Muscle layer of duodenum (tissue), 2 donors: ENCODE measurements at regions not wholly inside any gene's neighbourhood (a gene's known extent, or its start where the extent isn't known, plus 50 kb on each side); places are given as distances from the start of the nearest gene placed in this dataset.
"Not testable (repeated sequence)": the region's sequence is repeated elsewhere in the genome, so short reads cannot be mapped to it uniquely, and the experiment has no call there.

Source experiments
- H3K27ac ChIP-seq: one replicate; pipeline ENCODE4 v1.7.0; 2013; ENCODE audit warnings: mild to moderate bottlenecking, low read length
- H3K27me3 ChIP-seq: one replicate; pipeline ENCODE4 v1.7.0; 2013; ENCODE audit warnings: low read depth, mild to moderate bottlenecking, control low read depth, low read length
- H3K36me3 ChIP-seq, 2 donors: one replicate each; pipeline ENCODE4 v1.7.0; 2013; ENCODE audit warnings: low read length in 2 of 2, control low read depth in 1 of 2, mild to moderate bottlenecking in 1 of 2; ENCODE audit not compliant: insufficient read depth in 2 of 2, control insufficient read depth in 1 of 2
- H3K4me1 ChIP-seq, 2 donors: one replicate each; pipeline ENCODE4 v1.7.0; 2013; ENCODE audit warnings: low read length in 2 of 2, mild to moderate bottlenecking in 2 of 2, control low read depth in 1 of 2, moderate library complexity in 1 of 2; ENCODE audit not compliant: insufficient read depth in 2 of 2, control insufficient read depth in 1 of 2
- H3K4me3 ChIP-seq, 2 donors: one replicate each; pipeline ENCODE4 v1.7.0; 2013; ENCODE audit warnings: low read length in 2 of 2, low read depth in 1 of 2, mild to moderate bottlenecking in 1 of 2
- H3K9me3 ChIP-seq, 2 donors: one replicate each; pipeline ENCODE4 v1.7.0; 2013; ENCODE audit warnings: low read length in 2 of 2, control low read depth in 1 of 2, mild to moderate bottlenecking in 1 of 2; ENCODE audit not compliant: control insufficient read depth in 1 of 2
- donor health status: healthy.

DNA sequence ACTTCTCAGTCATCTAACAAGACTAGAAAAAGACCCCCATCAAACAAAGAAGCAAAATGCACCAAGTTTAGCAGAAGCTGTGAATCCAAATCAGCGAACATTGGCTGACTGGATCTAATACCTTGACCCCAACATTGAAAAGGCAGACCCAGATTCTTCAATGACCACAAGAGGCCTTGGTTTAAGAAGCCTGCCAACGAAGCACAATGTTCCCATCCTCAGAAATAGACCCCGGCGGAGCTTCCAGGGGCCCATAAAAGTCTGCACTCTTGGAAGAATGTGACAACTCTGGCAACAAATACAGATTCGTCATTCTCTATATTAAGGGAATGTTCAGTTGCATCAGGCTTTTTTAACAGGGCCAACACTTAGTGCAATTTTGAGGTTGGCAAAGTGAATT, 112.8 kb upstream of the BCL6 start:
- Histone ChIP-seq H3K36me3 (no peaks in the 10 kb centered on the region), H3K4me3 (no peak overlapping the region), H3K27ac (no peak overlapping the region), H3K9me3 (no peaks in the 10 kb centered on the region), H3K27me3 (no peaks in the 10 kb centered on the region), H3K4me1 (no peaks in the 10 kb centered on the region)

DNA sequence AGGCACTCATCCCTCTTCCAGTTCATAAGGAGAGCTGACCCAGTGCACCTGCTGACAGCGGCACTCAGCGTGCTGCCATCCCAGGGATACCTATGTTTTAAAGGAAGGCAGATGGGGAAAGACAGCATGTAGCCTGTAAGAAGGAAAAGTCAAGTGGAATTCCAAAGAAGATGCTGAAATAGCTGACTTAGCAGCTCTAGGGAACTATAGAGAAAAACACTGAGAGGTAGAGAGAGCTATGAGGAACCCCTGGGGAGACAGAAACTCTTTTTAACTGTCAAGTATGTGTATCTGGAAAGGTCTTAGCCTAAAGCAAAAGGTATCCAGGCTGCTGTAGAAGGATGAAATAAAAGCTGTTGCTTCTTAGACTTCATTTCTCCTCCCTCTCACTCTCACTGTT, 113.4 kb upstream of the BCL6 start:
- Histone ChIP-seq H3K36me3 (no peaks in the 10 kb centered on the region), H3K27ac (no peak overlapping the region), H3K9me3 (no peaks in the 10 kb centered on the region), H3K4me1 (no peaks in the 10 kb centered on the region), H3K27me3 (no peaks in the 10 kb centered on the region), H3K4me3 (no peak overlapping the region)

DNA sequence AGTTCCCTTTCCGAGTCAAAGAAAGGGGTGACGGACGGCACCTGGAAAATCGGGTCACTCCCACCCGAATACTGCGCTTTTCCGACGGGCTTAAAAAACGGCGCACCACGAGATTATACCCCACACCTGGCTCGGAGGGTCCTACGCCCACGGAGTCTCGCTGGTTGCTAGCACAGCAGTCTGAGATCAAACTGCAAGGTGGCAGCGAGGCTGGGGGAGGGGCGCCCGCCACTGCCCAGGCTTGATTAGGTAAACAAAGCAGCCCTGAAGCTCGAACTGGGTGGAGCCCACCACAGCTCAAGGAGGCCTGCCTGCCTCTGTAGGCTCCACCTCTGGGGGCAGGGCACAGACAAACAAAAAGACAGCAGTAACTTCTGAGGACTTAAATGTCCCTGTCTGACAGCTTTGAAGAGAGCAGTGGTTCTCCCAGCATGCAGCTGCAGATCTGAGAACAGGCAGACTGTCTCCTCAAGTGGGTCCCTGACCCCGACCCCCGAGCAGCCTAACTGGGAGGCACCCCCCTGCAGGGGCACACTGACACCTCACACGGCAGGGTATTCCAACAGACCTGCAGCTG, 117.5 kb upstream of the BCL6 start:
- not testable (repeated sequence) for H3K4me1 ChIP-seq, H3K27me3 ChIP-seq, H3K9me3 ChIP-seq, H3K36me3 ChIP-seq, H3K27ac ChIP-seq, H3K4me3 ChIP-seq

DNA sequence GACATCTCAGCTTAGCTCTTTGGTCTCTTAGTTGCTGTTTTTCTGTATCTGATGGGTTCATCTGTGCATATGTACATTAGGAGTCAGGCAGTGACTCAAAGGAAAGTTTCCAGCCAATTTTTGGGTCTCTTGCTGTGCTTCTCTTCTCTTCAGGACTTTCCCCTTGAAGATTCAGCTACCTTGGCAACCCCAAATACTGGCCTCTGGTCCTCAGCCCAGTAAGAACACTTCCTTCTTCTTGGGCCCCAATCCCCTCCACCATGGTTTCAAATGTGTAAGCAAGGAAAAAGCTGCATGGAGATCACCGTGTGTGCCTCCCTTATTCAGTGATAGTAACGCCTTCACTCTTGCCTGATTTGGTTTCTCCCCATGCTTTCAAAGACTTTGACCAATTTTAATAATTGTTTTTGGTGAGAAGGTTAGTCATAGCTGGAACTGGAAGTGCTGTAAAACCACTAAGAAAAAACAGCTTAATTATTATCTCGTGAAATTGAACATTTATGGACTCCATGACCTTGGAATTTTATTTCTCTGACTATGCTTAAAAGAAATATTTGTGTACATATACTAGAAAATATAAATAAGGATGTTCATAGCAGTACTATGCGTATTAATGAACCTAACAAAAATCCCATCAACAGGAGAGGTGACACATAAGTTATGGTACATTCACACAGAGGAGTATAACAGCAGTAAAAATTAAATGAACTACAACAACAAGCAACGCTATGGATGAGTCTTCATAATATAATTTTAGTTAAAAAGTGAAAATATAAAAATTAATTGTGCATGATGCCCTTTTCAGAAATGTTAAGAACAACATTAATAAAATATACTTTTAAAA, 125.3 kb upstream of the BCL6 start:
- H3K36me3 ChIP-seq: no peaks in the 10 kb centered on the region

DNA sequence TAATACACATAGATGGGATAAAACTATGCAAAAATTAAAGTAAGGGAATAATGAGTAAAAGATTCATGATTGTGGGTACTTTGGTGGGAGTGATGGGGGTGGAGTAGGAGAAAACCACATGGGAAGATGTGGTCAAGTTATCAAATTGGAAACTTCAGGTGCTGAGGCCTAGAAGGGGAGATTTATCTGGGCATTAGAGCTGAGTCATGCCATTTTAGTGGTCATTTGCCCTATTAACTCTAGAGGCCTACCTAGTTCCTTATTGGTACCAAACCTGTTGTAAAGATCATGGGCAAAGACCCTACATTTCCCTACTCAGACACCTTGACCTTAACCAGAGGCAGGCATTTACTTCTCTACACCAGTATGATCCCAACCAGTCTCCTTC, 125.9 kb upstream of the BCL6 start:
- H3K36me3 ChIP-seq: no peaks in the 10 kb centered on the region
- H3K4me3 ChIP-seq: no peak overlapping the region
- H3K27me3 ChIP-seq: no peaks in the 10 kb centered on the region
- no peaks in the 10 kb centered on the region for H3K9me3 ChIP-seq
- no peak overlapping the region for H3K27ac ChIP-seq
- no peaks in the 10 kb centered on the region for H3K4me1 ChIP-seq

More for the DNA sequence above, 125.3 kb upstream of the BCL6 start:
- Histone ChIP-seq H3K27ac (no peak overlapping the region), H3K9me3 (no peaks in the 10 kb centered on the region), H3K27me3 (no peaks in the 10 kb centered on the region), H3K4me3 (no peak overlapping the region), H3K4me1 (no peaks in the 10 kb centered on the region)

DNA sequence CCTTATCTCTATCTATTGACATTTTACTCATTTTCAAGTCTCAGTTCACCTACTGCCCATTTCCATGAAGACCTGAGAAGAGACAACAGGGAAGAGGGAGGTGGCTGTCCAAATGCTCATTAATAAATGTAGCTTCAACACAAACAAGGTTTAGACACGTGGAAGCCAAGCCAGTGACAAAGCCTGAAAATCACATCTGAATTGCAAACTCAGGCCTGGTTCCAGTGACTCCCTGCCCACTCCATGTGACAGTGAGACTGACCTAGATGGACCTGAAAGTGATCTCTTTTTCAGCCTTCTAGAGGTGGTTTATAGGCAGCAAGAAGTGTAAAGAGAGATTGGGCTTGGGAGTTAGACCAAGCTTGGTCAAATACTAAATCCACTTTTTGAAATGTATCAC, 126.6 kb upstream of the BCL6 start:
- Histone ChIP-seq H3K27me3 (no peaks in the 10 kb centered on the region), H3K36me3 (no peaks in the 10 kb centered on the region), H3K4me1 (no peaks in the 10 kb centered on the region), H3K9me3 (no peaks in the 10 kb centered on the region), H3K4me3 (no peak overlapping the region), H3K27ac (no peak overlapping the region)

DNA sequence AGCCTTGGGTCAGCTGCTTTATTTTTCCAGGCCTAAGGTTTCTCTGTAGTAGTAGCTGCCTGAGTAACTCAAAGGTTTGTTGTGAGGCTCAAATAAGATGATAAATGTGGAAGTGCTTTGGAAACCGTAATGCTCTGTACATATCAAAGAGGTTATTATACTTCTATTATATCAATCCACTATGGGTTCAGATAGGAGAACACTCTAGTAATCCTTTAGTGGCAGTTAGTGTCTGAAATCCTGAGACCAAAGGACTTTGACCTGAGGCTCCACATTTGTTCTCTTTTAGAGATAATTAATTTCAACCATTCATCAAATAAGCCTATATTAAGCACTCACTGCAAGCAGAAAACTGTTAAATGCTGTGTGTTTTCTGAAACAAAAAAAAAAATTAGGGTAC, 128.6 kb upstream of the BCL6 start:
- Histone ChIP-seq H3K4me3 (no peak overlapping the region), H3K36me3 (no peaks in the 10 kb centered on the region), H3K4me1 (no peaks in the 10 kb centered on the region), H3K27ac (no peak overlapping the region), H3K9me3 (no peaks in the 10 kb centered on the region), H3K27me3 (no peaks in the 10 kb centered on the region)

DNA sequence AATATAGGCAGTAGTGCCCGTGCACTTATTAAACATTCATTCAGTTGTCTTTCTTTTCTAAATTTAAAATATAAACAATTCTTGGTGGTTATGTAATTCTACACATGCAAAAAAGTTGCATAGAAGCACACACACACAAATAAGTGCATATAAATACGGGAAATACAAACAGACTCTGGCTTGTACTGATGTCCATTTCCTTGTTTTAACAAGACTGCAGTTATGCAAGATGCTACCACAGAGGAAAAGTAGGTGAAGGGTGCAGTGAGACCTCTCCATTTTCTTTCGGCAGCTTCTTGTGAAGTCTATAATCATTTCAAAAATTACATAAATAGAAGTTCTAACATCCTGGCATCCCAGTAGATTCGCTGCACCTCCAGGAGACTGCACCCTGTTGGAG, 130.6 kb upstream of the BCL6 start:
- H3K4me1 ChIP-seq: no peaks in the 10 kb centered on the region
- H3K9me3 ChIP-seq: no peaks in the 10 kb centered on the region
- no peaks in the 10 kb centered on the region for H3K36me3 ChIP-seq
- H3K27ac ChIP-seq: no peak overlapping the region
- no peak overlapping the region for H3K4me3 ChIP-seq
- no peaks in the 10 kb centered on the region for H3K27me3 ChIP-seq

DNA sequence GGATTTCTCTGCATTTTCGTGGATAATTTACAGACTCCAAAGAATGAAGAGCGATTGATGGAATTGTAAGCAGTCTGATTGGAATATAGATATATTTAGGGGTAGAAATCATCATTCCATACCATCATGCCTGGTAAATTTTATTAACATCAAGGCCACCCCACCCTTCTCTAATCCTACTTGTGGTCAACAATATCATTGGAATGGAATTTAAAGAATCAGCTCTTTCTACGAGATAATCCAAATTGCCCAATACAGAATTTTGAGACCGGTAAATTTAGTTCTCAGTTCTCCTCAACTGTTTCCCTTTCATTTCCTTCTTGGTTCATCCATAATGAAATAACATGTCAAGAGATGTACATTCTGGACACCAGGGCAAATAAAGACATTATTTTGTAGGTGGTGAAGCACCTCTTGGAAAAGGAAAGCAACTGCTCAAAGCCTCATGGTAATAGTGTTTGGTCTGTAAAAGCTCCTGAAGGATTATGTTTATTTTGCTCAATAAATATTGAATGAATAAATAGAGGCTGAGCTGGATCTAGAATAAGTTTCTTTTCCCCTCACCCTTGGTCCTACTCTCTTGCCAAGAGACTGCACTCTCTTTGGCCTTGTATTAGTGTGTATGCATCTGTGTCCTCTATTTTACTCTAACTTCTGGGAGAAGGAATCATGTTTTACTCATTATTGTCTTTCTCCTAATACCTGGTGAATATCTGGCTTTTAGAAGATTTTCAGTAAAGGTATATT, 133.7 kb upstream of the BCL6 start:
- H3K27me3 ChIP-seq: no peaks in the 10 kb centered on the region
- H3K27ac ChIP-seq: no peak overlapping the region
- H3K36me3 ChIP-seq: no peaks in the 10 kb centered on the region
- H3K9me3 ChIP-seq: no peaks in the 10 kb centered on the region
- H3K4me3 ChIP-seq: no peak overlapping the region
- no peaks in the 10 kb centered on the region for H3K4me1 ChIP-seq

DNA sequence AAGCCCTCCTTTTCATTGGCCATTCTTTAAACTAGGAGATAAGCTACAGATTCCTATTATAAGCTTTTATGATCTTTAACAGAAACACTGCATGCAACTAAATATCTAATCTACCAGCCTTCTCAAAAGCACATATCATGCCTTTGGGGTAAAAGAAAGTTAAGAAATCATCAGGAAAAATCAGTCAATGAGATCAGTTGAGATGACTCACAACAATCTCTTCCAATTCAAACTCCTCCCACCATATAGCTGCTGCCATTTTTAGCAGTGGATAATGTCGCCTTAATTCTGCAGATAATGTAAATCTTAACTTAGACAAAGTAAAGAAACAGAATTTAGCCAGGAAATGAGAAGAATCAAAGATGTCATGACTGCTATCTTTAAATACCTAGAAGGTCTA, 135.2 kb upstream of the BCL6 start:
- Histone ChIP-seq H3K4me1 (no peaks in the 10 kb centered on the region), H3K4me3 (no peak overlapping the region), H3K9me3 (no peaks in the 10 kb centered on the region), H3K36me3 (no peaks in the 10 kb centered on the region), H3K27me3 (no peaks in the 10 kb centered on the region), H3K27ac (no peak overlapping the region)

DNA sequence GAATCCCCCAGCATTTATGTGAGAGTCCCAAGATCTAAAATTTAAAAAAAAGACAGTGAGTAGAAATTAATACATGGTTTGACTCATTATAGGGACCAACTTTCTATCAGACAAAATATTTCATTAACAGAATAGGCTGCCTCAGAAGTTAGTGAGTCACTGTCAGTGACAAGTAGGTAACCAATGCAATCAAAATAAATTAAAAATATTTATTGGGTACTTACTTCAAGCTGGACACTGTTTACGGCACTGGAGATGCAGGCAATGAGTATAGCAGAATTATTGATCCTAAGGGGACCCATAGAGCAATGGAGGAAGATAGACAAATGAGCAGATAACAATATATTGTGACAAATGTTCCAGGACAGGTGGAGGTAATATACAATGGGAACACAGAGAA, 135.6 kb upstream of the BCL6 start:
- H3K27ac ChIP-seq: no peak overlapping the region
- no peaks in the 10 kb centered on the region for H3K9me3 ChIP-seq
- H3K4me1 ChIP-seq: no peaks in the 10 kb centered on the region

More for the DNA sequence above, 135.6 kb upstream of the BCL6 start:
- Histone ChIP-seq H3K27me3 (no peaks in the 10 kb centered on the region), H3K36me3 (no peaks in the 10 kb centered on the region), H3K4me3 (no peak overlapping the region)
